ENCODE measurements at regions not wholly inside any gene's neighbourhood (a gene's known extent, or its start where the extent isn't known, plus 50 kb on each side); places are given as distances from the start of the nearest gene placed in this dataset.
"Not testable (repeated sequence)": the region's sequence is repeated elsewhere in the genome, so short reads cannot be mapped to it uniquely, and the experiment has no call there.

- not testable (repeated sequence) for TF ChIP-seq ELF1 (IDR thresholded peaks at IDR 0.05; ENCODE audit: borderline replicate concordance, low read depth); CTCF (IDR thresholded peaks at IDR 0.05 in 2 of 3, conservative IDR thresholded peaks at IDR 0.05 in 1 of 3; ENCODE audit: borderline replicate concordance in 1 of 3, insufficient read depth in 1 of 3, low read depth in 2 of 3, low read length in 2 of 3); FOSL1 (IDR thresholded peaks at IDR 0.05; ENCODE audit: low read depth)
Observed at GRCh38 chr22:49680819-49681218, 146.9 kb downstream of the BRD1 start.
